Fibroblast of lung (primary cell): ENCODE measurements at regions not wholly inside any gene's neighbourhood (a gene's known extent, or its start where the extent isn't known, plus 50 kb on each side); places are given as distances from the start of the nearest gene placed in this dataset.

ENCODE experiments used
- CTCF ChIP-seq, 2 donors: IDR thresholded peaks in 1 of 2; conservative IDR thresholded peaks in 1 of 2; 1 replicate in 1 of 2; 2 replicates in 1 of 2; pipeline ENCODE4 v1.5.1; 2011 to 2012; ENCODE audit warnings: low read length in 2 of 2, control low read depth in 1 of 2, inconsistent platforms in 1 of 2, low read depth in 1 of 2, mild to moderate bottlenecking in 1 of 2
- EZH2 ChIP-seq: IDR thresholded peaks from 2 replicates; pipeline ENCODE4 v1.5.1; 2012; ENCODE audit warnings: low read length, control low read depth, mild to moderate bottlenecking; ENCODE audit errors: missing control alignments

- no peak for TF ChIP-seq CTCF (conservative IDR thresholded peaks at IDR 0.05 in 1 of 2, IDR thresholded peaks at IDR 0.05 in 1 of 2; ENCODE audit: low read depth in 1 of 2, low read length in 2 of 2)
- no peak for TF ChIP-seq EZH2
Observed at GRCh38 chr5:167967494-167968177, 323.8 kb upstream of the WWC1 start.
